CD4-positive, alpha-beta T cell treated with Interleukin-21 for 1 hour (primary cell): ENCODE measurements at regions not wholly inside any gene's neighbourhood (a gene's known extent, or its start where the extent isn't known, plus 50 kb on each side); places are given as distances from the start of the nearest gene placed in this dataset.

ENCODE experiments used
- DNase-seq: peaks from one replicate; pipeline ENCODE4 v3.0.0-alpha.2; 2020

- DNase-seq, result no peak
Observed at GRCh38 chr6:138008791-138009190, 98.4 kb downstream of the PERP start.

DNA sequence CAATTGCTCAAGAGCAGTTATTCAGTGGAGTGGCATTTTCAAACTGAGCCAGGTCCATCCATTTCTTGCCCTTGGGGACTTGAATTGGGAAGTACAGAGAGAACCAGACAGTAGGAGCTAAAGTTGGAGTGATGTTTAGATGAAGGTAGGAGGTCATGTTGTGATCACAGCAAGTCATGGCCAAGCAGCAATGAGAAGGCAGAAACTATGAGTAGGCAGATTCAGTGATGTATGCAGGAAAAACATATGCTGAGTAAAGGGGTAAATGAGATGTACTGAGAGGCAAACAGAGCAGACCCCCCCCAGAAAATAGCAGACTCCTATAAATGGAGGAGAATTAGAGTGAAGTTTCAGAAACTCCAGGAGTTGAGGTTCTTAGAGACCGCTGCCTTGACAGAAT lies 95.8 kb downstream of the PERP start:
- no peak for DNase-seq

- no peak for DNase-seq
Observed at GRCh38 chr6:138012682-138013081, 94.5 kb downstream of the PERP start.

DNA sequence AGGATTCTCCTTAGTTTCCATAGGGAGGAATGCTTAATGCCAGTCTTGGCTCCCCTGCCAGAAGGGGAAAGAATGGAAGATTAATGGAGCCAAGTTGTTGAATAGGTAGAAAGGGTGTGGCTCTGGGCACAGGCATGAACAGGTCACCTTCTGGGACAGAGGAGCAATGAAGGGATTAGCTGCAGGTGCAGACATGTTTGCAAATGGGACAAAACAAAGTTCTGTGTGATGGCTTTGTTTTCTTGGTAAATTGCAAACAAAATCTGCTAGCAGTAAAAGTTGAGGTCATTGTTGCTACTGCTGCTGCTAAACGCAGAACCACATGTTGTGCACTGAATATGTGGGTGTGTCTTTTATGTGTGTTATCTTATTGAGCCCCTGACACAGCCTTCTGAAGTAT lies 93.3 kb downstream of the PERP start:
- no peak for DNase-seq

DNA sequence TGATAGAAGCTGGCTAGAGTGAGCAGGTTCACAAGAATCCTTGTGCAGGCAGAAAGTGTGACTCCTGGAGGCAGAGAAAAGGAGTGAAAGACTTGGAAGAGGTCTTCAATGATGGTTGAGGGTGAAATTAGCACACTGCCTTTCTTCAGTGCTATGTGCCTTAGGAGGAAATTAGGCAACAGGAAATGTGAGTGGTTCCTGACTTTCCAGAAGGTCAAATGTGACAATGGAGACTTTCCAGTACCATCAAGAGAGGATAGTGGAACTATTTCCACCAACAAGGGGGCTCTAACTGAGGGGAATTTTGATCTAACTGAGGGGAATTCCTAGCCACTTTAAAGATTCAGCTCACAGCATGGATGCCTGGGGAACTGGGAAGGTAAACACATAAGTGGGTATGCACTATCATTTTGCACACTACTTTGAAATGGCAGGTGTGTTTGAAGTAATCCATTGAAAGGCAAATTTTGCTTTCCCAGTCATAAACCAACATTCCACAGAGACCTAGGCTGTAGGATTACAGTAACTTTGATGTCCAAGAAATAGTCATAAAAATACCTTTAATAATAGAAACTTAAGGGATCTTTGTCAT lies 90.0 kb downstream of the PERP start:
- DNase-seq, result no peak

DNA sequence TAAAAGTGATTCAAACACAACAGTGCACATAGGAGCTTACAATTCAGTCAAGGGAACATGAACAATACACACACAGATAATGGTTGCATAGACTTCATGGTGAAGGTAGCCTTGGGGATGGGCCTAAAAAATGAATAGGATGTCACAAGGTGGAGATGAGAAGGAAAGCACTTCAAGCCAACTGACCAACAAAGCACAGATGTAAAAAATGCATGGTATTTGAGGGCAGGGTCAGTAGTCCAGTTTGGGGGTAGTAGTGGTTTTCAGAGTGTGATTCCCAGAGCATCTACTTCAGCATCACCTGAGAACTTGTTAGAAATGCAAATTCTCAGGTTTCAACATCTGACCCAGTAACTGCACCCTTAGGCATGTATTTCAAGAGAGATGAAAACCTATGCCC lies 88.9 kb downstream of the PERP start:
- no peak for DNase-seq

DNA sequence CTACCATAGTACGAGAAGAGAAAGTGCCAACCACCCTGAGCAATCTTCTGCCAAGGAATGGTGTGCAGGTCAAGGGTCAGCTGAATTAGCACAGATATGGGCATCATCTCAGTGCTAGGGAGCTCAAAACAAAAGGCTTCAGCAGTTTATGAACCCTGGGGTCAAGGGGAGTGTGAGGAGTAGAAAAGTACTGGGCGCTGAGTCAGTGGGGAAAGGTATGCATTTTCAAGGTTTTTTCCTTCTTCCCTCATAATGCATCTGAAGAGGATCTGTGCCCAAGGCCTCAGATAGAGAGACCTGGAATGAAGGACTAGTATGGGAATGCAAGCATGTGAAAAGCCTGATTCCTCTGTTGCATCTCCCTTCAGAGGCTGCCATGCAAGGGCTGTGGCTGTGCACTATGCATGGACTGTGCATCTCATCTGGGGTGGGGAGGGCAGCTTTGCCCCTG lies 81.7 kb downstream of the PERP start:
- no peak for DNase-seq

DNA sequence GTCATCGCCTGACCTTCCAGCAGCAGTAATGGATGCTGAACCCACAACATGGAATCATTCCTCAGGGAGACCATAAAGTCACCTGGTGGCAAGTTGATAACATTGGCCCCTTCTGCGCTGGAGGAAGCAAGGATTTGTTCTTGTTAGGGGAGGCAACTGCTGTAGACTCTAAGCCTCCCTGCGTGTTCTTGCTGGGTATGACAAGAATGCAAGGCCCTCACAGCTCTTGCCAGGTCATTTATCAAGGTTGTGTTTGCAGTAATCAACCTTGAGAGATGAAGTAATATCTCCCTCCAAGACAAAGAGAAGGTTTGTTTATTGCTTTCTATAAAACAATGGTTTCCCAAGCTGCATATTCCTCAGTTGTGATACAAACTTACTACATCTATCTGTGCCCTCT lies 80.9 kb downstream of the PERP start:
- no peak for DNase-seq

DNA sequence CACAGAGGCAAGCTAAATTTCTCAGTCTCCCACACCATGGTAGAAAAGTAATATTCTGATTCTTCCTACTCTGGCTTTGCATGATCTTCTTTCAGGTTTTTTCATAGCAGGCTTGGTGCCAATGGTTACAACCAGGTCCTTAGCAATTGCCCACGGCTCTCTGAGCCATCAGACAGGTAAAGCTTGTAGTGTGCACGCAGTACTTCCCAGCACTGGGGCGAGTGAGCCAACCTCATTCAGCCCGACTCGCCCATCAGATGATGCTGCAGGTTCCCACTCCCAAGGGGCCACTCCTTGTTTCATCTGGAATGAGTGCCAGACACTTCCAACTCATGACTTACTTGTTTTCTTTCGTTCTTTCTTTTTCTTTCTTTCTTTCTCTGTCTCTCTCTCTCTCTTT lies 78.3 kb downstream of the PERP start:
- no peak for DNase-seq

- no peak for DNase-seq
Observed at GRCh38 chr6:138030872-138031271, 76.3 kb downstream of the PERP start.

DNA sequence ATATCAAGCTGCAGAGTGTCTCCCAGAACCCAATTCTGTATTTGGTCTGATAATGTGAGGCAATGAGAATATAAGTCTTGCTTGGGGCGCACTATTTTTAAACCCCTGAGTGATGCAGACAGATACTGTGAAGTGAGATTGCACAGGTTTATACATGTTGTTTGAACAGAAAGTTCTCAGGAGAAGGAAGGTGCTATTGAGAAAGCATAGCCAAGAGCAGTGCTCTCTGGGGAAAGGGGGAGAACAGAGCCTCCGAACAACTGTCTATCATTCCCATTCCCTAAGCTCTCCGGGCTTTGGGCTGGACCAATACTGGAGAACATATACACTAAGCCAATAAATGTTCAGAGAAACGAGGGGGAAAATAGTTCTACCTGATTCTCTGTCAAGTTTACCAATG lies 75.8 kb downstream of the PERP start:
- no peak for DNase-seq

- DNase-seq, result no peak
Observed at GRCh38 chr6:138031850-138032249, 75.4 kb downstream of the PERP start.

- DNase-seq, result no peak
Observed at GRCh38 chr6:138032571-138032970, 74.6 kb downstream of the PERP start.

- no peak for DNase-seq
Observed at GRCh38 chr6:138034229-138034628, 73.0 kb downstream of the PERP start.

DNA sequence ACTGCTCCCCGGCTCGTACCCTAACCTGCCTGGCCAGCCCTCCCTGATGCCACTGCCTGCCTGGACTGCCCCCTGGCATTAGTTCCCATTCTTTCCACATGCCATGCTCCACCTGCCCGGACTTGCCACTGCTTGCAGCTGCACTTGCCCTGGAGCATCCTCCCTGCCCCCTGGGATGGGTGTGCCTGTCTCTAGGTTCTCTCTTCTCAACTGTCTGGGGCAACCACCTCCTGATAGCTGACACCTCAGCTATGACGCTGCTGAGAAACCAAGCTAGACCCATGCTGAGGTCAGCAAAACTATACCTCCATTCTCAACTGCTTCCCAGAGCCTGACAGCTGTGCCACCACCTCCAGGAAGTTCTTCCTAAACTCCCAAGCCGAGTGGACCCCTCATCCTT lies 72.1 kb downstream of the PERP start:
- no peak for DNase-seq

DNA sequence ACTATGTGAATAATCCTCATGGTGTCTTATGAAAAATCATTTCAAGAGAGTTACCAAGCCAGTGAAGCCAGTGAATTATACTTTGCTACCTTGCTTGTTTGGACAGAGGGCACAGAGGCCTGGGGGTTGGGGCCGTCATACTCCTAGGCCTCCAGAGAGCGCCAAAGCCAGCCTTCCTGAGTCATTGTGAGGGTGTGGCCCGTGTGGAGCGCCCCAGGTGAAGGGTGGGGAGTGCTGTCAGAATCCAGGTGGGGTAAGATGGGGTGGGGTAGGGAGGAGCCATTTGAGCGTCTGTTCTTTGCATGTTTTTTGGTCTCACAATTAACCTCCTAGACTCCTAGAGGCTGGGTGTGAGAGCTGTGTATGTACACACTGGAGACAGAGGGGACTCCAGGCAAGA lies 71.1 kb downstream of the PERP start:
- no peak for DNase-seq

DNA sequence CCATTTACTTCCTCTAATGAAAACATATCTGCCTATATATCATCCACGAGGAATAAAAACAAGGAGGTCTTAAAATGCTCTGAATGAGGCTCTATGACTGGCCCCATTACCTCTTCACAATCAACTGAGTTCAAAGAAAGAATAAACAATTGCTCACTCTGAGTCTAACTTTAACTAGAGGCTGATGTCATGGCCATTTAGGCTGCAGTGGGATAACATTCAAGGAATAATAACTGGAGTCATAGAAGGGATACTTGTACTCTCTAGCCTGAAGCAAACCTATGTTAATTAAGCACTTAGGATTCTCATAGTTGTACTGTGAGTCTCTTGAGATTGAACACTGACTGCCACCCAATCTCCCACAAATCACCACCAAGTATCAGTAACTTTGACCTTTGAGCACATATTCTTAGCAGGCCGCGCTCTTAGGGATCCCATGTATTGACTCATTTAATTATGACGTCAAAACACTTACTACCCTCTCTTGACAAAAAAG lies 70.2 kb downstream of the PERP start:
- no peak for DNase-seq

DNA sequence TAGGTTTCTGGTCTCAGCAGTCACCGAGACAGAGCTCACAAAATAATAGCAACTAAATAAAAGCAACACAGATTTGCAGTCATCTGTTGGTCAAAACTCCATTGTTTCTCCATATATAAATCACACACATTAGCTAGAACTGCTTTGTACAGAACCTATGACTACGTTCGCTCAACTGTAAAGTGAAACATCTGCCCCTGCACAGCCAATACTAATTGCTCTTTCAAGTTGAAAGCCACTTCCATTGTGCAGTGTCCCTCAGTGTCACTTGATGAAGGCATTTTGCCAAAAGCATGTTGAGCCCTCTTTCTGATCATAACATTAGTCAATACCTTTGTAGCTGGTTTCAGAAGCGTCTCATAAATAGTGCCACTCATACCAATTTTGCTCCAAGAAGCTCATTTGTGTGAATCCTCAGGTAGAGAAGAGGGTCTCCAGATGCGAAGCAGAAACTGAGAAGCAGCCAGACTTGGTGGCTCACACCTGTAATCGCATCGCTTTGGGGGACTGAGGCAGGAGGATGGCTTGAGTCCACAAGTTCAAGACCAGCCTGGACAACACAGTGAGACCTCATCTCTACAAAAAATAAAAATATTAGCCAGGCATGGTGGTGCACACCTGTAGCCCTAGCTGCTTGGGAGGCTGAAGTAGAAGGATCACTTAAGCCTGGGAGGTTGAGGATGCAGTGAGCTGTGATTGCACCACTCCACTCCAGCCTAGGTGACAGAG lies 68.9 kb downstream of the PERP start:
- DNase-seq, result no peak
